ENCODE measurements at regions not wholly inside any gene's neighbourhood (a gene's known extent, or its start where the extent isn't known, plus 50 kb on each side); places are given as distances from the start of the nearest gene placed in this dataset. TPM values are rescaled to one million over a fixed set of nuclear protein-coding genes. Genes with fewer than 3 reads are reported as not detected.
"Not testable (repeated sequence)": the region's sequence is repeated elsewhere in the genome, so short reads cannot be mapped to it uniquely, and the experiment has no call there.

GRCh38 chr15:79154483-79155135 lies 64.0 kb upstream of the RASGRF1 start:
- TF ChIP-seq EZH2 (IDR thresholded peaks at IDR 0.05; ENCODE audit: borderline replicate concordance) = no peak
- no peak for TF ChIP-seq CTCF (IDR thresholded peaks at IDR 0.05; ENCODE audit: poor library complexity)
- no peak for TF ChIP-seq EZH2phosphoT487 (IDR thresholded peaks at IDR 0.05; ENCODE audit: low read depth, severe bottlenecking, unreplicated experiment)
- H3K4me2 ChIP-seq = no peak overlapping the region
- H4K20me1 ChIP-seq (ENCODE audit: insufficient read depth, poor library complexity, severe bottlenecking) = no peaks in the 10 kb centered on the region
- no peaks in the 10 kb centered on the region for H3K9me2 ChIP-seq (replicated peaks; ENCODE audit: insufficient read depth)
- no peak for DNase-seq (ENCODE audit: low spot score)
- 37% methylated on average over 9 of the region's 9 CpGs for WGBS (ENCODE audit: low lambda C conversion rate, missing lambda C conversion rate)
- no peaks in the 10 kb centered on the region for H3K79me2 ChIP-seq
- no peaks in the 10 kb centered on the region for H3K4me1 ChIP-seq (ENCODE audit: insufficient read depth)
- H3K27ac ChIP-seq = no peak overlapping the region
- no peak overlapping the region for H3K4me3 ChIP-seq
- H3K27me3 ChIP-seq = no peaks in the 10 kb centered on the region
- H3K36me3 ChIP-seq (replicated peaks; ENCODE audit: insufficient read depth, low read depth) = no peaks in the 10 kb centered on the region
- H2AFZ ChIP-seq = no peak overlapping the region
- H3K9me3 ChIP-seq (ENCODE audit: low read depth) = no peaks in the 10 kb centered on the region

- H4K20me1 ChIP-seq (ENCODE audit: insufficient read depth, poor library complexity, severe bottlenecking); H3K4me2 ChIP-seq; DNase-seq (ENCODE audit: low spot score); H3K27ac ChIP-seq; H3K79me2 ChIP-seq; H3K36me3 ChIP-seq (replicated peaks; ENCODE audit: insufficient read depth, low read depth); H3K4me1 ChIP-seq (ENCODE audit: insufficient read depth); H2AFZ ChIP-seq; H3K27me3 ChIP-seq; H3K9me2 ChIP-seq (replicated peaks; ENCODE audit: insufficient read depth); H3K4me3 ChIP-seq; H3K9me3 ChIP-seq (ENCODE audit: low read depth): not testable (repeated sequence)
- WGBS (ENCODE audit: low lambda C conversion rate, missing lambda C conversion rate) = 94% methylated on average over 1 of the region's 1 CpG
Measured at GRCh38 chr15:79144290-79144689, 53.7 kb upstream of the RASGRF1 start.

- WGBS (ENCODE audit: low lambda C conversion rate, missing lambda C conversion rate) = 70% methylated on average over 1 of the region's 1 CpG
Measured at GRCh38 chr15:79140846-79141570, 50.4 kb upstream of the RASGRF1 start.

More at GRCh38 chr15:79140846-79141570, 50.4 kb upstream of the RASGRF1 start:
- H3K4me2 ChIP-seq = no peak overlapping the region
- no peaks in the 10 kb centered on the region for H3K79me2 ChIP-seq
- TF ChIP-seq CTCF (IDR thresholded peaks at IDR 0.05; ENCODE audit: poor library complexity) (no peak), EZH2 (IDR thresholded peaks at IDR 0.05; ENCODE audit: borderline replicate concordance) (no peak), EZH2phosphoT487 (IDR thresholded peaks at IDR 0.05; ENCODE audit: low read depth, severe bottlenecking, unreplicated experiment) (no peak)
- no peaks in the 10 kb centered on the region for H3K9me2 ChIP-seq (replicated peaks; ENCODE audit: insufficient read depth)
- H3K4me1 ChIP-seq (ENCODE audit: insufficient read depth) = no peaks in the 10 kb centered on the region
- H3K36me3 ChIP-seq (replicated peaks; ENCODE audit: insufficient read depth, low read depth) = no peaks in the 10 kb centered on the region
- no peaks in the 10 kb centered on the region for H3K9me3 ChIP-seq (ENCODE audit: low read depth)
- H3K27ac ChIP-seq = no peak overlapping the region
- H4K20me1 ChIP-seq (ENCODE audit: insufficient read depth, poor library complexity, severe bottlenecking) = no peaks in the 10 kb centered on the region
- no peak overlapping the region for H3K4me3 ChIP-seq
- H3K27me3 ChIP-seq = no peaks in the 10 kb centered on the region
- H2AFZ ChIP-seq = no peak overlapping the region
- DNase-seq (ENCODE audit: low spot score) = no peak

MicroRNAs encoded in the stretch of these regions (microRNA counts, 767-probe panel; counts per million panel counts)
- microRNA hsa-miR-184 = not detected

Small RNA genes in the stretch of these regions (microRNA-seq; reads per million reads assigned to microRNA genes)
- gene MIR184 = 70.7 reads per million, percentile 57 among the genes with 10 or more reads in this experiment

Small RNA genes in the stretch of these regions (small RNA-seq; reads per million reads assigned to genes)
- 12.0 reads per million, percentile 95 among the genes with 10 or more reads in this experiment for gene MIR184

Measured in hepatocyte (in vitro differentiated cells).